Astrocyte of the cerebellum (primary cell): ENCODE measurements at regions not wholly inside any gene's neighbourhood (a gene's known extent, or its start where the extent isn't known, plus 50 kb on each side); places are given as distances from the start of the nearest gene placed in this dataset.
A peak's percentile ranks its signal among the peaks of the same experiment; 100 is the strongest.

Source experiments
- DNase-seq: peaks from one replicate; pipeline ENCODE4 v3.0.0-alpha.2; 2011; ENCODE audit warnings: low read depth
- H3K4me3 ChIP-seq: 2 replicates; pipeline ENCODE4 v1.5.1; 2011; ENCODE audit warnings: mild to moderate bottlenecking, low read depth, low read length, moderate library complexity
- CTCF ChIP-seq: IDR thresholded peaks from 2 replicates; pipeline ENCODE4 v1.5.1; 2012; ENCODE audit warnings: low read length, low read depth, moderate library complexity, mild to moderate bottlenecking; ENCODE audit errors: missing control alignments
- in situ Hi-C: cut with HindIII; loops from 2 replicates; pipeline ENCODE4 v1.10.0; 2017; ENCODE audit warnings: low sequenced_read_pairs

DNA sequence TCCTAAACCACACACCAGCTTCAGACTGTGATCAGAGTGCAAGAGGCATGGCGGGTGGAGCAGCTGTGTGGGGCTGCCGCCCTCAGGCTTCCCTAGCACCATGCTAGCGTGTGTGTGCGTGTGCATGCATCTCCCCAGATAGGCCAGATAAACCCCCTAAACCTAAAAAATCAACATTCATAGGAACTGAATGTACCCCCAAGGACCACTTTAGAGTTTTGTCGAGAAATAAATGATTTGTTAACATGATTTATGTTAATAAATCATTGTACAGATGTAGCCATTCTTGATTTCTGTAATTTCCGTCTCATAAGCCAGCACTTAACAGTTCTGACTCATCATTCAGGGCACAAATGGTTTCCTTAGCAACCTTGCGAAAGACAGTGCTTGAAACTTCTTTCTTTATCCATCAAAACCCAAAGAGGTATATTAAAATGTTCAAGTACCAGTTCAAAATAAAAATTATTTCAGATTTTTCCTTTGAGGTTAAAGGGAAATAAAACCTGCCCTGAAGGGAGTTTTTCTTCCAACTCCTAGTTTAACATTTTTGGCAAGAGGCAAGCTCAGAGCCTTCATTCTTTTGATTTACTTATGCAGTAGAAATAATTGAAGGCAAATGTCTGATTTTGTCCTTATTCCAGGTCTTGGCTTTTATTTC lies 206.2 kb upstream of the RGS6 start:
- peak; percentile 36 for DNase-seq
- in situ Hi-C loops = no loop called here
- TF ChIP-seq CTCF = no peak
- H3K4me3 ChIP-seq = no peak overlapping the region

- DNase-seq = no peak
- TF ChIP-seq CTCF = no peak
- no peak overlapping the region for H3K4me3 ChIP-seq
- in situ Hi-C loops = no loop called here
Observed at GRCh38 chr14:71726580-71727021, 205.6 kb upstream of the RGS6 start.

GRCh38 chr14:71728386-71728785 lies 203.8 kb upstream of the RGS6 start:
- no peak for TF ChIP-seq CTCF
- in situ Hi-C loops = no loop called here
- no peak for DNase-seq
- H3K4me3 ChIP-seq = no peak overlapping the region

- no peak for TF ChIP-seq CTCF
- in situ Hi-C loops = no loop called here
- DNase-seq = no peak
- H3K4me3 ChIP-seq = no peak overlapping the region
Observed at GRCh38 chr14:71729596-71729995, 202.6 kb upstream of the RGS6 start.

- no peak for DNase-seq
- H3K4me3 ChIP-seq = no peak overlapping the region
- no peak for TF ChIP-seq CTCF
- in situ Hi-C loops = no loop called here
Observed at GRCh38 chr14:71730471-71730870, 201.8 kb upstream of the RGS6 start.

- H3K4me3 ChIP-seq = no peak overlapping the region
- no peak for DNase-seq
- in situ Hi-C loops = no loop called here
- TF ChIP-seq CTCF = no peak
Observed at GRCh38 chr14:71731096-71731495, 201.1 kb upstream of the RGS6 start.
